ENCODE measurements at regions not wholly inside any gene's neighbourhood (a gene's known extent, or its start where the extent isn't known, plus 50 kb on each side); places are given as distances from the start of the nearest gene placed in this dataset.
A peak's percentile ranks its signal among the peaks of the same experiment; 100 is the strongest.

DNA sequence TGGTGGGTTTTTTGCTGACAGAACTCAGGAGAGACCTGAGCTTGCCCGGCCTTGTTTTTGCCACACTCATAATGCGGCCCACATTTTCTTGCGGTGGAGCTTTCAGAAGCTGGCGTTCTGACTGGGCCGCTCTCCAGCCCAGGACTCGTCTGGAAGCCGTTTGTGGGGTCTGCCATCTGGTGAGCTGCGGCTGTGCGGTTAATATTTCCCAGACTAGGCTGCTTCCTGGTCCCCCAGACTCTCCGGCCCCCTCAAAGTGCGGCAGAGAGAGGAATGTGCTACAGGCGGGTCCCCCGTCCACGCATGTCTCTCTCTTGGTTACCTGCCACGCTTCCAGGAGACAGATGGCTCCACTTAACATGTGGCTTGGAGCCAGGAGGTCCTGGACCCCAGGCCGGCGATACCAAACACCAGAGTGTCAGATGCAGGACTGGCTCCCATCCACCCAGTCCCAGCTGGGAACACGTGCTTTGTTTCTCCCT, 128.9 kb upstream of the PMEPA1 start:
- peak; percentile 84 for DNase-seq

DNA sequence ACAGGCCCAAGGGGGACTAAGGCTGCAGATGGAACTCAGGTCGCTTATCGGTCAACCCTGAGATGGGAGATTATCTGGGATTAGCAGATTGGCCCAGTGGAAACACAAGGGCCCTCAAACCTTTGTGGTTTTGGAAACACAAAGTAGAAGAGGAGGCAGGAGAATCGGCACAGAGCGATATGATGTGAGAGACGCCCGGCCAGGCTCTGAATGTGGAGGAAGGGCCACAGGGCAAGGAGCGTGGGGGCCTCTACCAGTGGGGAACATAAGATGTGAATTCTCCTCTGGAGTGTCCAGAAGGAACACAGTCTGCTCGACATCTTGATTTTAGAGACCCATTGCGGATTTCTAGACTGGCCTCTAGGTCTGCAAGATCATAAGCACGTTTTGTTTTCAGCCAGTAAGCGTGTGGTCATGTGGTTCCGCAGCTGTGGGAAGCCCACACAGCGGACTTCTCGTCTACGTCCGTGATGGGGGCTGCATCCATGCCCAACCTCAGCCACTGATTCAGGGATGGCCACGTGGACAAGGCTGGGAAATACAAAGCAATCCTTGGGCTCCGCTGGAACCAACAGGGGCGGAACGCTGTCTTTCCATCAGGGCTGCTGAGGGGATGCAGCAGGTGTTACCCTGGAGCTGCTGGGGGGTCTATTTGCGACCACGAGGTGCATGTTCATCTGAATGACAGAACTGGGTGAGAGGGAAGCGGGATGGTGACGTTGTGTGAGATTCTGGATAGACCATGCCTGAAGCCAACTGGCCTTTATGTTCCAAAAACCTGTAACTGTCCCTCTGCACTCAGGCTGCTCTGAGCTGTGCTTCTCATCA, 127.6 kb upstream of the PMEPA1 start:
- DNase-seq: peak; percentile 94

DNA sequence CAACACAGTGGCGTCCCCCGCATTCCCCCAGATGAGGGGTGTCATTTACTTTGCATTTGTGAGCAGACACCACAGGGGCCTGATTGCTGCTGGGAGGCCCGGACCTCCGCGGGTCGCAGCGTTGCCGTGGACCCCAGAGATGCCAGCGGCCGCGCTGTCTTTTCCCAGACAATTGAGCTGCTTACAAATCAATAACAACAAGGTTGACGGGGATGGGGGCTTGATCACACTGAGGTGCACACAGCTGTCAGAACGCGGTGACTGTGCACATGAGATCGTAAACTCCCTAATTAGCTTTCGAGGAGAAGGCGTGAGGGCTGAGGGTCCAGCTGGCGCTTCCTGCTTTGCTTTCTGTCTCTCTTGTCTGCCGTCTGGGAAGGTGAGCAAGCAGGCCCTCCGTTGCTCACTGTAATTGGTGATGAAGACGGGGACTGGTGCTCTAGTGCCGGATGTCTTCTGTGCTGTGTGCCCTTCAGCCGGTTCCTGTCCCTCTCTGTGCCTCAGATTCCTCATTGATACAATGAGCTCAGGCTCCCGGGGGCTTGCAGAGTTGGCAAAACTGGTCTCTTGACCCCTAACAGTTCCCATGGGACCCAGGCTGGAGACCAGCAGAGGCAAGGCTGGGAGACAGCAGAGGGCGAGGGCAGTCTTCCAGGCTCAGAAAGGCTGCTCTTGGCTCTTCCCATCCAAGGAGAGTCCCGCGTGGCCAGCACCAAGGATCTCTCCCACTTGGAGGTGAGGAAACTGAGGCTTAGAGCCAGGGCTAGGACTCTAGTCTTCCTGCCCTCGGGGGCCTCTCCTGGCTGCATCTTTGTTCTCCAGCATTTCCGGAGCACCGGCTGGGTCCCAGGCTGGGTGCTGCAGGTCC, 126.0 kb upstream of the PMEPA1 start:
- DNase-seq: peak; percentile 99

DNA sequence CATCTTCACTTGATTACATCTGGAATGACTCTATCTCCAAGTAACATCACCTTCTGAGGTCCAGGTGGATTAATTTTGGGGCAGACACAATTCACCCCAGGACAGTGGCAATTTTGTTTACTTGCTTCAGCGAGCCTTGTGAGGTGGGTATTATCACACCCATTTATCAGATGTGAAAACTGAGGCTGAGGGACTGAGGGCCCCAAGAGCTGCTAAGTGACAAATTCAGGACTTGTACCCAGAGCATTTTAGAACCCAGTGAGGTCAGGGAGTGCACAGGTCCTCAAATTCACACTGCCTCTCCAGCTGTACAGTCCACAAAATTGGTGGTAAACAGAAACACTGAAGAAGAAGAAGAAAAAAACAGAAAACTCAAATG, 125.2 kb upstream of the PMEPA1 start:
- no peak for DNase-seq

DNA sequence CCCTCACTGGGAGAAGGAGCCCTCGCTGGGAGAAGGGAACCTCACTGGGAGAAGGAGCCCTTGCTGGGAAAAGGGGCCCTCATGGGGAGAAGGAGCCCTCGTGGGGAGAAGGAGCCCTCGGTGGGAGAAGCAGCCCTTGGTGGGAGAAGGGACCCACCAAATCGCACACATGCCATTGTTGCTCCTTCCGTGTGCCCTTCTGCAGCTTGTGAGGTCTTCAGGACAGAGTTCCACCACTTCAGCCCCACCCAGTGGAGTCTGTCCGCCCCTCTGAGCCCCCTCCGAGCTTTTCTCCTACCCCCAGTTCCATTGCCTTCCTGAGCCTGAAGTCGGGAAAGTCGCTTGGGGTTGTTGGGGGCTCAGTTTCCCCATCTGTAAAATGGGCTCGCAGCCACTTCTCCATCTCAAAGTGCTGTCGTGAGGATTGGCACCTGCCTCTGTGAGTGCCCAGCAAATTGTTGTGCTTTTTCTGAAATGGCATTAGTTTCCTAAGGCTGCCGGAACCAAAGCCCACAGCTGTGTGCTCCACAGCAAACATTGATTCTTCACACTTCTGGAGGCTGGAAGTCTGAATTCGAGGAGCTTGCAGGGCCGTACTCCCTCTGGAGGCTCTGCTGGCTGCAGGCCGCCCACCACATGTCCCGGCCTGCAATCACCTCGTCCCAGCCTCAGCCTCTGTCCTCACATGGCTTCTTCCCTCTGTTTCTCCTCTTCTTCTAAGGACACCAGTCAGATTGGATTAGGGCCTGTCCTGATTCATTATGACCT, 124.7 kb upstream of the PMEPA1 start:
- DNase-seq: peak; percentile 72

DNA sequence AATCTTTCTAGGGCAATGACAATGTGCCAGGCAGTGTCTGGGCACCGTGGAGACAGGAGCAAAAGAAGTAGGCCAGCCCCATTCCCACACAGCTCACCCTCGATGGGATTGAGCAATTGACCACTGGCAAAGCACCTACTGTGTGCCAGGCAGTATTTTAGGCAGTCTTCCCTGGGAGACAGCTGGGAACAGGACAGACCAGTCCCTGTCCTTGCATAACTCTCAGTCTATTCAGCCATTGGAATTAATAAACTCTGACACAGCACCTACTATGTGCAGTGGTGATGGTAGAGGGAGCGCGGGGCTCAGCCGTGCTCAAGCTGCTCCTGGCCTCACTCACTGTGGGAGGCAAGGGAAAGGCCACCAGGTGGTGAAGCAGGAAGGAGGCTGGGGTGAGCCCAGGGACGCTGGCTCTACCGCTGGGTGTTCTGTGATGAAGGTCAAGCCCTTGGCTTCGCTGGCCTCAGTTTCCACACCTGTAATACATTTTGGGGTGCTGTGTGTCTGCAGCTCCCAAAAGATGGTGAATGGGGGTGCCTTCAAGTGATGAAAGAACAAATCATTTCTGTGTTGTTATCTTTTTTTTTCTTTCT, 122.3 kb upstream of the PMEPA1 start:
- no peak for DNase-seq

DNA sequence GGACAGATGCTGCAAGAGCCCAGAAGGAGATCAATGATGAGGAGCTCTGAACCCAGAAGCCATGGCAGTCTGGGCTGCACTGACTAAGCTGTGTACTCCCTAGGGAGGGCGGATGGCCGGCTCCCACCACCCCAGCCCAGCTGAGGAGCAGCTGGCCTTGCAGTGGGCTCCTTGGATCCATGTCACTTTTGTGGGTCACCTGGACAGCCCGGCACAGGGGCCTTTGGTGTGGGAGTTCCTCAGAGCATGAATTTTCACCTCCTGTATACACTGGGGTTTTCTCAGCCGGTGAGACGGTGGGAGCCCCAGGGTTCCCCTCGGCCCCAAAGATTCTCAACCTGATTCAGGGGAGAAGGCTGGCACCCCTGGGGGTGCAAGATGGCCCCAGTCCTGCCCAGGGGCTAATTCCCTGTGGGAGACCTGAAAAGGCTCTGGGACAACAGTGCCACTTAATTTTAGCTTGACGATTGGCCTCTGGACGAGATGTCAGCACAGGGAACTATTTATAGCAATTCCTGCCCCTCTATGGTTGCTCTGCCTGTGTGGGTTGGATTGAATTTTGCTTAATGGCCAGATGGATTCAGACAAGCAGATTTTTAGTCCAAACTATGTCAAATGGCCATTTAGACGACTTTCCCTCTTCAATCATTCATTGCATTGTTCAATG, 121.6 kb upstream of the PMEPA1 start:
- peak; percentile 52 for DNase-seq

DNA sequence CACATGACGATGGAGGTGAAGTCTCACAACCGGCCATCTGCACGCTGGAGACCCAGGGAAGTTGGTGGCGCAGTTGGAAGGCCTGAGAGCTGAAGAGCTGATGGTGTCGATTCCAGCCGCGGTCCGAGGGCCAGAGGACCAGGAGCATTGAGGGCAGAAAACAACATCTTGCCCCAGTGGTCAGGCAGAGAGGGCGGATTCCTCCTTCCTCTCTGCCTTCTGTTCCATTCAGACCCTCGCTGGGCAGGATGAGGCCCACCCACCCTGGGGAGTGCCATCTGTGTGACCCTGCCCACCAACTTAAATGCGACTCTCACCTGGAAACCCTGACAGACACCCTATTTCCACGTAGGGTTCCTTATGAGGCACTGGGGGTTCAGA, 120.7 kb upstream of the PMEPA1 start:
- peak; percentile 49 for DNase-seq

DNA sequence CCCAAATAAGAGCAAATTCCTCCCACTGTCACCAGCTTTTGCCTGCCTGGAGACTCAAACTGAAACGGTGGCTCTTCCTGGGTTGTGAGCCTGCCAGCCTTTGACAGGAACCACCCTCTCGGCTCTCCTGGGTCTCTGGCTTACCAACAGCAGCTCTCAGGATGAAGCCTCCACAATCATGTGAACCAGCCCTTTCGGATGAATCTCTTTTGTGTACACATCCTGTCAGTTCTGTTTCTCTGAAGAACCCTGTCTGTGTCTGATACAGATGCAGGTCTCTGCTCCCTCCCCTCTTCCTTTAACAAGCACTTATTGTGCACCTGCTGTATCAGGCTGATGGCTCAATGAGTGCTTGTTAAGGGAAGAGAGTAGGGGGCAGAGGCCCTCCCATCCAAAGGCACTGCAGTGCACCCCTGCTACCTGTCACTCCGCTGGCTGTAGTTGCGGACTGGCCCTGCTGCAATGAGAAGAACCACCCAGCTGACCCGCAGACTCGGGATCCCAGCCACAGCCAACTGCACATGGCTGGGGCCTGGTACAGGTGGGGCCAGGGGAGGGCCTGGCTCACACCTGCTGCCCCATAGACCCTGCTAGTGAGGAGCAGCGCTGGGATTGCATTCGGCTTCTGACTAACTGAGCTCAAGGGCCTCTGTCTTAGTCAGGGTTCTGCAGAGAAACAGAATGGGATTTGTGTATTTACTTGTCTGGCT, 120.1 kb upstream of the PMEPA1 start:
- no peak for DNase-seq

DNA sequence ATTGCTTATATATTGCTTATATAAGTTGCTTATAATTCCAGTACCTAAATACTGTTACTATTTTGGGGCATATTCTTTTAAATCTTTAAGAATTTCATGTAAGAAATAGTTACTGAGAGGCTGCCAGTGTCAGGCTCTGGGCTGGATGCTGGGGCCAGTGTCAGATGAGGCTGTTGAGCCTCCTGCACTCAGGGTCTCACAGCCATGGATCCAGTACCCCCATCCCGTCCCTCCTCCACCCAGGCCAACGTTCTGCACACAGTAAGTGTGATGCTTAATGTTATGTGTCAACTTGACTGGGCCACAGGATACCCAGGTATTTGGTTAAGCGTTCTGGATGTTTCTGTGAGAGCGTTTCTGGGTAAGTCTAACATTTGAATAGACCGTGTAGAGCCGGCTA, 119.5 kb upstream of the PMEPA1 start:
- DNase-seq: no peak

DNA sequence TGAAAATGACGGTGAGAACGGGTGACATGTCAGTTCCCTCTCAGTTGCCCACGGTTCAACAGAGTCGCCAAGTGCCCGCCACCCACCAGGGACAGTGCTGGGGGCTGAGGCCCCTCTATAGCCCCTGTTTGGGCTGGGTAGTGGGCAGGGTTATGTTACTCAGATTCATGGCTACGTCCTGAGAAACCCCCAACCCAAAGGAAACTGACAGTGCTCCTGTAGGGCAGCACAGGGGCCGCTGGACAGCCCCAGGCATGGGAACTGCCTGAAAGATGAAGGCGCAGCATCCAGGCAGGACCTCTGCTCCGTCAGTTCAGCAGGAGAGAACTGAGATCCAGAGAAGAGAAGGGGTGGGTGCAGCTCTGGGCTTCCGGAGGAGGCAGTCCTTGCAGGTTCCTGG, 118.9 kb upstream of the PMEPA1 start:
- no peak for DNase-seq

DNA sequence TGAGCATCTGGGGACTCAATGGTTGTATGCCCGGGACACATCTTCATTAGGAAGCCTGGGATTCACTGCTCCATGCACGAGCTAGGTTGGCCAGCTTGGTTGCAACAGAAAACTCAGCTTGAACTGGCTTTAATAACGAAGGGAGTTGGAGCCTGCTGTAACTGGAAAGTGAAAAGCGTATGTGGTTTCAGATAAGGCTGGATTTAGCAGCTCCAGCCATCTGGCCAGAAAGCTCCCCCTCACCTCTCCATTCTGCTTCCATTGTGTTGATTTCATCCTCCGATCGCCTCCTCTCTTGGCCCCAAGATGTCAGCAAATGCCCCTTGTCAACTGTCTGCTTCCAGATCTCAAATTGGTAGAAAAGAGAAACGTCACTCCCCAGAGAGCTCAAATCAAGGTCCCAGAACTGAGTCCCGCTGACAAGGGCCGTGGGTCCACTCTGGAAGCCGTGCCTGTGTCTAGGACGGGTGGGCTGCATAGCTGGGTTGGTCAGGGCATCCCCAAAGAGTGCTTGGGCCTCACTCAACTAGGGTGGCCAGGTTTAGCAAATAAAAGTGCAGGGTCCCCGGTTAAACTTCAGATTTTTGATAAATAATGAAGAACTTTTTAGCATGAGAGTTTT, 117.0 kb upstream of the PMEPA1 start:
- peak; percentile 85 for DNase-seq

DNA sequence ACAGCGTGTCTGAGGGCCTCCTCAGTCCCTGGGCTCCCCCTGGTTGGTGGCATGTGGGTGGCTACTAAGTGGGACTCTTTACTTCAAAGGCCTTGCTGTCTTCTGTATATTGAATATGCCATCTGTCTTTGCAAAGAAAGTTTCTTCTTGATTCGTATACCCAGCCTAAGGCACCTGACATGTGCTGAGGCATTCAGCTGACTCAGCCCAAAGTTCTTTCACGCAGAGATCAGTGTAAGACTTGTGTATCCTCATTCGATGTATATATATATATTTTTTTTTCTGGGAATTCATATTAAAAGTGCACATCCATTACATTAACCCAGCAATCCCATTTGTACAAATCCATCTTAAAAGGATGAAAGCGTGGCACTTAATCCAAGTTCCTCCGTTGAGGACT, 115.1 kb upstream of the PMEPA1 start:
- peak; percentile 70 for DNase-seq

DNA sequence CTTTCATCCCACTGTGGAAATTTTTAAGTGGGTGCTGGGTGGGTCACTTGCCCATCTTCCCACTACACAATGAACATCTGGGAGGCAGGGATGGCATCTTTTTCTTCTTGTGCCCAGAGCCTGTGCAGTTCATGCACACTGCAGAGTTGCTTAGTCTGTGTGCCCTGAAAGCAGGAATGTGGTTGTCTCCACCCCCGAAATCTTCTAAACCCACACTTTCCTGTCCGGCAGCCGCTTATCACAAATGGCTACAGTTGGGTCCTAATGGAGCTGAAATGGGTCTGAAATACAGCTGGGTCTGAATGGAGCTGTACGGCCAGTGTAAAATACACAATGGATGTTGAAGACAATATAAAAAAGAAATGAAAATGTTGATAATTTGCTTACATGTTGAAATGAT, 112.1 kb upstream of the PMEPA1 start:
- DNase-seq: no peak

DNA sequence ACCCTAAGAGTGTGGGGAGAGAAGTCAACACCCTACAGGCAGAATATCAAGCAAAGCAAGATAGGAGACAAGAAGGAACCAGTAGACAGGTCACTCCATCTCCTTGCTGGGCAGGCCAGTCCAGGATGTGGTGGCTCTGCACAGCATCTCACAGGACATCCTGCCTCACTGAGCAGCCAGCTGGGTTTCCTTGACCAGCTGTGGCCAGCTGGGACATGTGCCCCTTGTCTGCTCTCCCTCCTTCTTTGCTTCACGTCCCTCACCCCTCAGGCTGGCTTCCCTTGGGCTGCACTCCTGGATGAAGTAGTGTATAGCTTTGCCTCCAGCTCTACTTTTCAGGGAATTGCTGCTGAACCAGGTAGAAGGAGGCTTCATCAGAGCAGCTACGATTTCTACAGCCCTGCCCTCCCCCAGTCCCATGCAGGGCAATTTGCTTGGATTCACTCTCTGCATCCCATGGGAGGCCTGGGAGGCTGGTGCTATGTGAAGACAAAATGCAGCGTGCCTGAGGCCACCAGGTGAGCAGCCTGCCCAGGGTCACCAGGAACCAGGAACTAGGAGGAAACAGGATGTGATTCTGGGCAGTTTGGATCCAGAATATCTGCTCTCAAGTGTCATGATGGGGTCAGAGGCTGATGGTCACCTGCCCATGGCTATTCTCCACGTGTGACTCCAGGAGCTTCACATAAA, 110.0 kb upstream of the PMEPA1 start:
- DNase-seq: no peak

DNA sequence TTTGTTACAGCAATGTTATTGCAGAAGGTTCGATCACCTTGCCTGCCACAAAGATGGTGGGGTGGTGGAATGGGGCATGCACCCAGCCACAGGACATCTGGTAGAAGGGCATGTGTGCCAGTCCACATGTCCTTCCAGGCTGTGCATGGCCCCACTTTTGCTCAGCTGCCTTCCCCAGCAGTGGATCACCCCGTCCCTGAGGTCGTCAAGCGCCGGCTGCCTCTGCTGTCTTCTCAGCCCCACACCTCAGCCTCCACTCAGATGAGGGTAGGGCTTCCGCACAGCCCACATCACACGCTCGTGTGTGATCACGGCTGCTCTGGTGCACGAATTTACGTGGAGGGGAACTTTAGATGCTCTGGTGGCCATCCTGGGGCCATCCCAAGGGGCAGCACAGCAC, 109.5 kb upstream of the PMEPA1 start:
- no peak for DNase-seq

DNA sequence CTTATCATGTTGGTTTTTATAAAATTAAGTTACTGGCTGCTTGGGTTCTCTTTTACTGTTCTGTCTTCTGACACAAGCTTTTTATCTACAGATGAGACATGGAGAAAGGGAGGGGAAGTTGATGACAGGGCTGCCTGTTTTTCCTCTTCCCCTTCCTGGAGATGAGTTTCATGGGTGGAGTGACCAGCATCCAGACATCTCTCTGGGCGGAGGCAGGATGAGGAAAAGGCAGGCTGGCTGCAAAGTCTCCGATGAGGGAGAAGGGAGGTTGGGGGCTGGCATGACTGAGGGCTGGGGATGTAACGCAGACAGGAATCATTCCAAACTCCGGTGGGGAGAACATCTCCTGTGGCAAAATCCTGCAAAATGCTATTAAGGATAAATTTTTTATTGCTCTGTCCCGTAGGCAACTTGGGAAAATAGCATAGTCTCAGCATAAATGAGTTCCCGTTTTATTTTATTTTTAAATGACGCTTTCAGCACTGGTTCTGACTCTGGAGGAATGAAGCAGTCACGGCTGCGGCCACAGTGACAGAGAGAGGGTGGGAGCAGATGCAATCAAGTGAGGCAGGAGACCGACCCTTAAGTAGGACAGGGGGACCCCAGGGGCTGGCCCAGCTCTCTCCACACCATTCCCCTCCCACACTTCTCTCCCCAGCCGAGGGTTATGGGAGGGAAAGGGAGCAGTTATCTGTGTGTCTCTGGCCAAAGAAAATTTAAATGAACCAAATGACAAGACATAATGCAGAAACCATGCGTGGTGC, 108.8 kb upstream of the PMEPA1 start:
- no peak for DNase-seq

DNA sequence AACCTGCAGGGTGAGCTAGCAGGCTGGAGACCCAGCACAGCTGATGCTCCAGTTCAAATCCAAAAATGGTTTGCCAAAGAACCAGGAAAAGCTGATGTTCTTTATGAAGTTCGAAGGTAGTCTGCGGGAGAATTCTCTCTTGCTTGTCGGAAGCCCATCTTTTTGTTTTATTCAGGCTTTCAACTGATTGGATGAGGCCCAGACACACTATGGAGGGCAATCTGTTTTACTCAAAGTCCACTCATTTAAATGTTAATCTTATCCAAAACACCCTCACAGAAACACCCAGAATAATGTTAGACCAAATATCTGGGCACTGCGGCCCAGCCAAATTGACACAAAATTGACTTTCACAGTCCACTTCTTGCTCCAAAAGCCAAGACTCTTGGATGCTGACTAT, 105.6 kb upstream of the PMEPA1 start:
- no peak for DNase-seq

DNA sequence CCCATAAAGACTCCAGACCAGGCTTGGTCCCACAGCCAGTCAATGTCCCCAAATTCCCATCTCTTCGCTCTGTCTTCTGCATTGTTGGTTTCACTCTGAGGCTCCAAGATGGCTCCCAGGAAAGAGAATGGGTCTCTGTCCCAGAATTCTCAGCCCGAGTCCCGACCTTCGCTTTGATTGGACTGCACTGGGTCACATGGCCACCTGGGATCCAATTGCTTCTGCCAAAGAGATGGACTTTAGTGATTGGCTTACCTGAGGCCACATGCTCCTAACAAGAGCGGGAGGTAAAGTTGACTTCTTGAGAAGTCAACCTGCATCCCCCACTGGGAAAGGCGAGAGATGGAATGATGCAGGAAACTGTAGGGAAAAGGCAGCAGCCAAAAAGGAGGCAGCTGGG, 104.7 kb upstream of the PMEPA1 start:
- DNase-seq: no peak
